Kidney (tissue), 13 donors: ENCODE measurements at regions not wholly inside any gene's neighbourhood (a gene's known extent, or its start where the extent isn't known, plus 50 kb on each side); places are given as distances from the start of the nearest gene placed in this dataset.
A peak's percentile ranks its signal among the peaks of the same experiment; 100 is the strongest.

ENCODE experiments used
- DNase-seq, 5 donors: peaks; one replicate each; pipeline ENCODE4 v3.0.0-alpha.2; 2013 to 2020
- FAIRE-seq: peaks from 2 replicates; lab custom pipeline; 2012; peaks lifted over from hg19 to GRCh38; lab: Jason Lieb, UNC
- H3K27ac ChIP-seq, 2 donors: one replicate each; pipeline ENCODE4 v1.7.0; 2013; ENCODE audit warnings: low read depth in 2 of 2, low read length in 2 of 2, inconsistent platforms in 1 of 2
- H3K27me3 ChIP-seq: one replicate; pipeline ENCODE4 v1.7.1; 2013; ENCODE audit warnings: low read length, inconsistent platforms; ENCODE audit not compliant: control insufficient read depth, insufficient read depth
- H3K36me3 ChIP-seq, 3 donors: one replicate each; pipeline versions ENCODE4 v1.7.0 to v1.7.1; 2013; ENCODE audit warnings: low read length in 3 of 3, control low read depth in 1 of 3, inconsistent platforms in 1 of 3; ENCODE audit not compliant: insufficient read depth in 3 of 3, control insufficient read depth in 2 of 3
- H3K4me1 ChIP-seq, 3 donors: one replicate each; pipeline versions ENCODE4 v1.7.0 to v1.7.1; 2013; ENCODE audit warnings: low read length in 3 of 3, inconsistent platforms in 1 of 3, low read depth in 1 of 3; ENCODE audit not compliant: control insufficient read depth in 2 of 3, insufficient read depth in 2 of 3
- H3K4me3 ChIP-seq, 3 donors: one replicate each; pipeline versions ENCODE4 v1.7.0 to v1.8.1; 2013; ENCODE audit warnings: low read length in 3 of 3, control low read depth in 1 of 3, inconsistent platforms in 1 of 3
- H3K9ac ChIP-seq, 3 donors: one replicate each; pipeline versions ENCODE4 v1.7.0 to v1.7.1; 2013; ENCODE audit warnings: low read length in 3 of 3, control low read depth in 1 of 3, inconsistent platforms in 1 of 3
- H3K9me3 ChIP-seq, 3 donors: one replicate each; pipeline versions ENCODE4 v1.7.0 to v1.7.1; 2013; ENCODE audit warnings: low read length in 3 of 3, control low read depth in 1 of 3, inconsistent platforms in 1 of 3; ENCODE audit not compliant: control insufficient read depth in 2 of 3, insufficient read depth in 1 of 3
- CTCF ChIP-seq: IDR thresholded peaks from 3 replicates; pipeline ENCODE4 v1.5.1; 2012; ENCODE audit warnings: mild to moderate bottlenecking, moderate library complexity, borderline replicate concordance; ENCODE audit not compliant: insufficient read depth; ENCODE audit errors: extremely low read depth
- intact Hi-C: fragments of 100-400 bp; cut with DNase I; formaldehyde crosslinking; loops from one replicate; pipeline ENCODE4 v1.11.1; 2022
- donor health status: control.
- donor health status: control.
- donor health status: control.
- donor health status: control.
- donor health status: control.
- donor health status: DM: yes; HTN: yes; CAD: no.
- donor health status: Normal renal cell carcinoma (clear cell type).

DNA sequence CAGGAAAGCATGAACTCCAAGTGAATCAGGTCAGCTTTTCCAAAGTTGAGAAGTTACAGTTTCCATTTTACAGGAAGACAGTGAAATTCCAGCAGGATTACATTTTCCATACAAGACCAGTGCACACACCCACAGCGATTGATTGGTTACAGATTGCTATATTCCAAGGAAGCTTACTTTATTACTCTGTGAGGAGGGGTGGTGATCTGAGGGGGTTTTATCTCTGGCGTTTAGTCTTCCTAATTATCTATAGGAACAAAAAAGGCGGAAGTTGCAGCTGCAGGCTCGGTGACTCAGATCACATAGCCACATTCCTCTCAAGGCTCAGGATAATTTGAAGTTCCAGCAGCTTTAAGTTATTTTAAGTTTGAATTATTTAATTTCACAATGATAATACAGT, 450.4 kb upstream of the NMUR2 start:
- DNase-seq: no peak
- Histone ChIP-seq H3K4me3 (no peak overlapping the region), H3K27ac (no peak overlapping the region), H3K36me3 (no peaks in the 10 kb centered on the region), H3K9ac (no peak overlapping the region), H3K4me1 (no peaks in the 10 kb centered on the region), H3K9me3 (no peaks in the 10 kb centered on the region), H3K27me3 (no peaks in the 10 kb centered on the region)
- intact Hi-C loops: no loop called here
- FAIRE-seq: no peak
- no peak for TF ChIP-seq CTCF

DNA sequence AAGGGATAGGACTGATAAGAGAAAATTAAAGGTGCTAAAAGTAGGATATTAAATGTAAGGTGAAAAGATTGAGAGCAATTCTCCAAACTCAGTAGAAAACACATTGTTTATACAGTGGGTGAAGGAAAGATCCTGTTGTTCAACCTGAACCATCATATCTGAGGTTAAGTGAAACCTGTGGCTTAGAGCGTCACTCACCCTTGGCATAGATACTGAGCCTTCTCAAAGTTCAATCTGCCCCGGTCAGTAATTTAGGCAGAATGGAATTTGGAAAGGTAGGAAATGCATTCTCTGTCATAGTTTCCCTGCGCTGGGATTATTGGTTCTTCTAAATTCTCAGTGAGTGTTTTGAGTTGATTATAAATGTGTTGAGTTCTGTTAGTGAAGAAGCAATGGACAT, 456.2 kb upstream of the NMUR2 start:
- H3K27ac ChIP-seq: no peak overlapping the region
- DNase-seq (no peak), FAIRE-seq (no peak)
- H3K4me1 ChIP-seq: no peaks in the 10 kb centered on the region
- H3K4me3 ChIP-seq: no peak overlapping the region
- no peaks in the 10 kb centered on the region for H3K36me3 ChIP-seq
- TF ChIP-seq CTCF: no peak
- intact Hi-C loops: no loop called here
- H3K27me3 ChIP-seq: no peaks in the 10 kb centered on the region
- H3K9me3 ChIP-seq: no peaks in the 10 kb centered on the region
- no peak overlapping the region for H3K9ac ChIP-seq

DNA sequence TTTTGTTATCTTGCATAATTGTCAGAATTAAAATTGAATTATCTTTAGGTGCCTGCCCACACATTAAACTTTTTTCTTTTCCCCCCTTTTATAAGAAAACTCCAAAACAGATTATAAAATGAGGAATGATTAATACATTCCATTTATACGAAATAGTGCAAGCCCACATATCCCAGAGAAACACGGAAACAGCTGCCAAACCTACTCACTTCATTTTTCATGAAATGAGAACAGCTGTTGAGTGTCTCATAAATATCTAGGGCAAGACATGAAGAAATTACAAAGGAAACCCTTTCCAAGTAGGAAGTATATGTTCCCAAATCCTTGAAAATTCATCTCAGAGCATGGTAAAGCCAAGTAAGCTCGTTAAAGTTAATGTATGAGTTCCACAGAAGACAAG, 459.4 kb upstream of the NMUR2 start:
- Histone ChIP-seq H3K27ac (no peak overlapping the region), H3K9ac (no peak overlapping the region), H3K4me3 (no peak overlapping the region), H3K27me3 (no peaks in the 10 kb centered on the region), H3K4me1 (no peaks in the 10 kb centered on the region), H3K36me3 (no peaks in the 10 kb centered on the region), H3K9me3 (no peaks in the 10 kb centered on the region)
- DNase-seq (no peak), FAIRE-seq (no peak)
- no peak for TF ChIP-seq CTCF
- intact Hi-C loops: no loop called here

GRCh38 chr5:152864991-152865390, 459.9 kb upstream of the NMUR2 start:
- Histone ChIP-seq H3K4me3 (no peak overlapping the region), H3K4me1 (no peaks in the 10 kb centered on the region), H3K9ac (no peak overlapping the region), H3K27ac (no peak overlapping the region), H3K27me3 (no peaks in the 10 kb centered on the region), H3K9me3 (no peaks in the 10 kb centered on the region), H3K36me3 (no peaks in the 10 kb centered on the region)
- DNase-seq: peak in 2 of 5 donors; percentile 11 to 32
- intact Hi-C loops: no loop called here
- no peak for FAIRE-seq
- no peak for TF ChIP-seq CTCF
